ENCODE measurements at regions not wholly inside any gene's neighbourhood (a gene's known extent, or its start where the extent isn't known, plus 50 kb on each side); places are given as distances from the start of the nearest gene placed in this dataset.

DNA sequence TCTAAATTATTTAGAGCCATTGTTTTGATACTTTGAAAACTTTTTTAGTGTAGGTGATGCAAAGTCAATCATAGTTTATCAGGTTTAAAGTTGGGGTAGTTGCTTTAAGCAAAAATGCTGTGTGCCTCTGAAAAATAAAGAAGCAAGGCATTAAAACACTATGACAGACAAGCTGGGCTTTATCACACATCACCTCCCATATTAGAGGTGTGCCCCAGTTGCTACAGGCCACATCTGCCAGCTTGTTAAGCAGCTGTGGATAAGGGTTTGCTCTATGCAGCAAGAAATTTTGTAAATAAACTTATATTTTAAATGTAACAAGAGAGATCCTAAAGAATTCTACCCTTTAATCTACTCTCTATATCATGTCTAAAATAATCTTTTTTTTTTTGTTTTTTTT, 255.8 kb downstream of the B3GLCT start:
- H3K9me3 Mint-ChIP-seq: peaks cover 4% of the 10 kb centered on the region
- Histone ChIP-seq H3K36me3 (no peaks in the 10 kb centered on the region), H3K4me3 (no peak overlapping the region), H3K9me3 (ENCODE audit: low read depth) (no peaks in the 10 kb centered on the region), H3K79me2 (ENCODE audit: low read depth) (no peaks in the 10 kb centered on the region), H2AFZ (replicated peaks) (no peak overlapping the region), H4K20me1 (ENCODE audit: low read depth) (no peaks in the 10 kb centered on the region), H3K4me2 (no peak overlapping the region), H3F3A (ENCODE audit: low read depth) (no peaks in the 10 kb centered on the region), H3K27ac (no peak overlapping the region), H3K4me1 (no peaks in the 10 kb centered on the region), H3K27me3 (no peaks in the 10 kb centered on the region), H3K9ac (no peak overlapping the region)
- peaks cover 5% of the 10 kb centered on the region for H3K4me1 Mint-ChIP-seq
- no peak for DNase-seq (ENCODE audit: low spot score)
- TF ChIP-seq EZH2phosphoT487 (IDR thresholded peaks at IDR 0.05): no peak
- TF ChIP-seq, protein P1, sequence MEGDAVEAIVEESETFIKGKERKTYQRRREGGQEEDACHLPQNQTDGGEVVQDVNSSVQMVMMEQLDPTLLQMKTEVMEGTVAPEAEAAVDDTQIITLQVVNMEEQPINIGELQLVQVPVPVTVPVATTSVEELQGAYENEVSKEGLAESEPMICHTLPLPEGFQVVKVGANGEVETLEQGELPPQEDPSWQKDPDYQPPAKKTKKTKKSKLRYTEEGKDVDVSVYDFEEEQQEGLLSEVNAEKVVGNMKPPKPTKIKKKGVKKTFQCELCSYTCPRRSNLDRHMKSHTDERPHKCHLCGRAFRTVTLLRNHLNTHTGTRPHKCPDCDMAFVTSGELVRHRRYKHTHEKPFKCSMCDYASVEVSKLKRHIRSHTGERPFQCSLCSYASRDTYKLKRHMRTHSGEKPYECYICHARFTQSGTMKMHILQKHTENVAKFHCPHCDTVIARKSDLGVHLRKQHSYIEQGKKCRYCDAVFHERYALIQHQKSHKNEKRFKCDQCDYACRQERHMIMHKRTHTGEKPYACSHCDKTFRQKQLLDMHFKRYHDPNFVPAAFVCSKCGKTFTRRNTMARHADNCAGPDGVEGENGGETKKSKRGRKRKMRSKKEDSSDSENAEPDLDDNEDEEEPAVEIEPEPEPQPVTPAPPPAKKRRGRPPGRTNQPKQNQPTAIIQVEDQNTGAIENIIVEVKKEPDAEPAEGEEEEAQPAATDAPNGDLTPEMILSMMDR (IDR thresholded peaks at IDR 0.05): no peak
- no peak for TF ChIP-seq EZH2 (IDR thresholded peaks at IDR 0.05)
- no peak overlapping the region for H3K27ac Mint-ChIP-seq
- H3K36me3 Mint-ChIP-seq: no peaks in the 10 kb centered on the region
- H3K27me3 Mint-ChIP-seq (ENCODE audit: insufficient read depth, low read depth): no peaks in the 10 kb centered on the region
- no peak overlapping the region for H3K4me3 Mint-ChIP-seq

DNA sequence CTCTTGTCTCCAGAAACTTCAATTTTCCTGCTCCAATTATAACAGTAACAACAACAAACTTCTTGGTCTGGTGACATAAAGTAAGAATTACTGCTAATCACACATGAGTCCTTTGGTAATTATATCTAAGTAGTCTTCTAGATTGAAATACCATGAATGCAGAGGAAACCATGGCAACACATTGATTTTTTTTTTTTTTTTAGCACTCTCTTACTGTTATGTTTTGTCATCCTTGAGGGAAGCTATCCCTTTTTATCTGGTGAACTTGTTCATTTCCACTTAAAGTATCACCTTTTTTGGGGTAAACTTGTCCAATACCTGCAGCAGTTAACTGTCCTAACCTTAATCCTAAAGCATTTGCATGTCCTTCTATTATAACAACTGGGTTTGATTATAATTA, 256.3 kb downstream of the B3GLCT start:
- Histone ChIP-seq H3K9me3 (ENCODE audit: low read depth) (no peaks in the 10 kb centered on the region), H4K20me1 (ENCODE audit: low read depth) (no peaks in the 10 kb centered on the region), H3K4me2 (no peak overlapping the region), H3K36me3 (no peaks in the 10 kb centered on the region), H3K27me3 (no peaks in the 10 kb centered on the region), H3F3A (ENCODE audit: low read depth) (no peaks in the 10 kb centered on the region), H2AFZ (replicated peaks) (no peak overlapping the region), H3K27ac (no peak overlapping the region), H3K79me2 (ENCODE audit: low read depth) (no peaks in the 10 kb centered on the region), H3K4me1 (no peaks in the 10 kb centered on the region), H3K9ac (no peak overlapping the region), H3K4me3 (no peak overlapping the region)
- no peaks in the 10 kb centered on the region for H3K36me3 Mint-ChIP-seq
- no peak overlapping the region for H3K27ac Mint-ChIP-seq
- TF ChIP-seq EZH2phosphoT487 (IDR thresholded peaks at IDR 0.05) (no peak), EZH2 (IDR thresholded peaks at IDR 0.05) (no peak)
- H3K27me3 Mint-ChIP-seq (ENCODE audit: insufficient read depth, low read depth): no peaks in the 10 kb centered on the region
- DNase-seq (ENCODE audit: low spot score): no peak
- H3K4me3 Mint-ChIP-seq: no peak overlapping the region
- H3K4me1 Mint-ChIP-seq: peaks cover 5% of the 10 kb centered on the region
- peaks cover 6% of the 10 kb centered on the region for H3K9me3 Mint-ChIP-seq

DNA sequence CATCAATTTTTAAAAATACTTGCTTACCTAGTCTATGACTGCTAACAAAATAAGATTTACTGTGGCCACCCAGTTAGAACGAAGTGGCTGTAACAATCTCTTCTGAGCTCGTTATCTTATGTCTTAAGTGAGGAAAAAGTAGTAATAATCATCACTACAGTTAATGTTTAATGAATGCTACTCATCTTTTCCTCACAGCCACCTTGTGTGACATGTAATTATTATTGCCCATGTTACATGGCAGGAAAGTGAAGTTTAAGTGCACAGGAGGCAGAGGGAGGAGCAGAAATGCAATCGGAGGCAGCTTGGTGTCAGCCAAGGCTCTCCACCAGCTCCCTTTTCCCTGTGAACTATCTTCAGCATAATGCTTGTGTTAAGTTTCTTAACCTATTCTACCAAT, 260.3 kb downstream of the B3GLCT start:
- Mint-ChIP-seq H3K36me3 (no peaks in the 10 kb centered on the region), H3K27ac (no peak overlapping the region), H3K4me1 (peaks cover 18% of the 10 kb centered on the region), H3K4me3 (no peak overlapping the region), H3K27me3 (ENCODE audit: insufficient read depth, low read depth) (no peaks in the 10 kb centered on the region), H3K9me3 (peaks cover 6% of the 10 kb centered on the region)
- Histone ChIP-seq H3K27me3 (no peaks in the 10 kb centered on the region), H4K20me1 (ENCODE audit: low read depth) (no peaks in the 10 kb centered on the region), H3K9ac (no peak overlapping the region), H3K27ac (no peak overlapping the region), H3K9me3 (ENCODE audit: low read depth) (no peaks in the 10 kb centered on the region), H3K79me2 (ENCODE audit: low read depth) (no peaks in the 10 kb centered on the region), H3F3A (ENCODE audit: low read depth) (no peaks in the 10 kb centered on the region), H2AFZ (replicated peaks) (no peak overlapping the region), H3K36me3 (no peaks in the 10 kb centered on the region), H3K4me3 (no peak overlapping the region), H3K4me1 (peaks cover 11% of the 10 kb centered on the region), H3K4me2 (no peak overlapping the region)
- DNase-seq (ENCODE audit: low spot score): no peak
- TF ChIP-seq EZH2phosphoT487 (IDR thresholded peaks at IDR 0.05) (no peak), EZH2 (IDR thresholded peaks at IDR 0.05) (no peak)
- TF ChIP-seq, protein P1 (IDR thresholded peaks at IDR 0.05): no peak

DNA sequence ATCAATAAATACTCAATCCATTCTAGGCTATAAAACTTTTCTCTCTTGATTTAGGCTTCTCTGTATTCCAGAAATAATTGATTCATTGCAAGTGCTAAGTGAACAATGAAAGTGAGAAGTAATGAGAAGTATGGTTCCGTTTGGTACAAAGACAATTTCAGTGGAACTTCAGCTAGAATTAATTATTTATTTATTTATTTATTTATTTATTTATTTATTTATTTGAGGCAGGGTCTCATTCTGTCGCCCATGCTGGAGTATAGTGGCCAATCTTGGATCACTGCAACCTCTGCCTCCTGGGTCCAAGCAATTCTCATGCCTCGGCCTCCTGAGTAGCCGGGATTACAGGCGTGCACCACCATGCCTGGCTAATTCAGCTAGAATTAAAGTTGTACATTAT, 262.1 kb downstream of the B3GLCT start:
- Mint-ChIP-seq H3K36me3 (no peaks in the 10 kb centered on the region), H3K4me3 (no peak overlapping the region), H3K27ac (no peak overlapping the region), H3K9me3 (peaks cover 6% of the 10 kb centered on the region), H3K4me1 (peaks cover 13% of the 10 kb centered on the region), H3K27me3 (ENCODE audit: insufficient read depth, low read depth) (no peaks in the 10 kb centered on the region)
- H3K9ac ChIP-seq: no peak overlapping the region
- no peak for DNase-seq (ENCODE audit: low spot score)
- H3K9me3 ChIP-seq (ENCODE audit: low read depth): no peaks in the 10 kb centered on the region
- no peak overlapping the region for H3K4me3 ChIP-seq
- TF ChIP-seq EZH2phosphoT487 (IDR thresholded peaks at IDR 0.05) (no peak), EZH2 (IDR thresholded peaks at IDR 0.05) (no peak)
- TF ChIP-seq, protein P1 (IDR thresholded peaks at IDR 0.05): no peak
- no peaks in the 10 kb centered on the region for H4K20me1 ChIP-seq (ENCODE audit: low read depth)
- no peaks in the 10 kb centered on the region for H3K79me2 ChIP-seq (ENCODE audit: low read depth)
- H2AFZ ChIP-seq (replicated peaks): no peak overlapping the region
- no peaks in the 10 kb centered on the region for H3K27me3 ChIP-seq
- H3F3A ChIP-seq (ENCODE audit: low read depth): no peaks in the 10 kb centered on the region
- H3K4me2 ChIP-seq: no peak overlapping the region
- H3K36me3 ChIP-seq: no peaks in the 10 kb centered on the region
- H3K4me1 ChIP-seq: peaks cover 11% of the 10 kb centered on the region
- H3K27ac ChIP-seq: no peak overlapping the region

Data from neural progenitor cell (in vitro differentiated cells).